ENCODE measurements at regions not wholly inside any gene's neighbourhood (a gene's known extent, or its start where the extent isn't known, plus 50 kb on each side); places are given as distances from the start of the nearest gene placed in this dataset.
"Not testable (repeated sequence)": the region's sequence is repeated elsewhere in the genome, so short reads cannot be mapped to it uniquely, and the experiment has no call there.

DNA sequence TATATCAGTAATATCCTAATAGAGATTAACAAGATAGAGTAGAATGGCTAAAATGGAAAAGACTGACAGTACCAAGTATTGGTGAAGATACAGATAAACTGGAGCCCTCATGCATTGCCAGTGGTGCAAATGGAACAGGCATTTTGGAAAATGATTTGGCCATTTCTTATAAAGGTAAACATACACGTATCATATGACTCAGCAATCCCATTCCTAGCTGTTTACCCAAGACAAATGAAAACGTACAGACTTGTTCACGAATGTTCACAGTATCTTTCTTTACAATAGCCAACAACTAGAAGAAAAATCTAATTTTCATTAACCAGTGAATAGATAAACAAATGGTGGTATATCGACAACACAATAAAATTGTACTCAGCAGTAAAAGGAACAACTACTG lies 86.4 kb downstream of the FOXD4L6 start:
- H3K9me3 ChIP-seq (ENCODE audit: control insufficient read depth in 2 of 2, low read length in 2 of 2); H3K9ac ChIP-seq (ENCODE audit: low read length in 2 of 2); H3K27me3 ChIP-seq (ENCODE audit: control insufficient read depth in 1 of 2, insufficient read depth in 2 of 2, low read length in 2 of 2); H3K4me3 ChIP-seq (ENCODE audit: low read length in 2 of 2); H3K27ac ChIP-seq (ENCODE audit: low read length); H3K36me3 ChIP-seq (ENCODE audit: control insufficient read depth in 2 of 2, insufficient read depth in 2 of 2, low read length in 2 of 2); H3K4me1 ChIP-seq (ENCODE audit: control insufficient read depth, insufficient read depth, low read length): not testable (repeated sequence)

DNA sequence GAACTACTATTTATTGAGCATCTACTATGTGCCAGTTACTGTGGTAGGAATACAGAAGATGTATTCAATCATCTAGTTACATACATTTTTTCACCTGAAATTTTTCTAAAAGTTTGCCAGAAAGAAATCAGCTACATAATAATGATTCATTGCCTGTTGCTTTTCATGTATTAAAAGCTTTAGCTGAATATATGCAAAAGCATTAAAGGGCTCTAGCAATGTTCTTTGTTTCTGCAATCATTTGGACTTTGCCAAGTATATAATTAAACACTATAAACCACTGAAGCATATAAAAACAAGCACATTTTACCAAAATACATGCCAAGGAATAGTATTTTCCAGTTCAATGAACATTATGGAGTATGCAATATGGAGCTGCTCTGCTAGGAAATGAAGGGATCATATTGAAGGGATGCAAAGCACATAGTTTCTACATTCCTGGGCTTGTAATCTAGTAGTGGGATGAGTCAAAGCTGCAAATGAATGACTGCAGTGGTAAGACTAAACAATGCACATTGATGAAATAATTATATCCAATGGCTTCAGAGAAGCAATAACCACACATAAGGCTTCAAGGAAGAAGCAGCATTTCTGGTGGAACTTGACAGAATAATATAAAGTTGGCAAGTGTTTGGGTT lies 87.7 kb downstream of the FOXD4L6 start:
- not testable (repeated sequence) for H3K9ac ChIP-seq (ENCODE audit: low read length in 2 of 2); H3K4me1 ChIP-seq (ENCODE audit: control insufficient read depth, insufficient read depth, low read length); H3K9me3 ChIP-seq (ENCODE audit: control insufficient read depth in 2 of 2, low read length in 2 of 2); H3K4me3 ChIP-seq (ENCODE audit: low read length in 2 of 2); H3K27me3 ChIP-seq (ENCODE audit: control insufficient read depth in 1 of 2, insufficient read depth in 2 of 2, low read length in 2 of 2); H3K27ac ChIP-seq (ENCODE audit: low read length); H3K36me3 ChIP-seq (ENCODE audit: control insufficient read depth in 2 of 2, insufficient read depth in 2 of 2, low read length in 2 of 2)

DNA sequence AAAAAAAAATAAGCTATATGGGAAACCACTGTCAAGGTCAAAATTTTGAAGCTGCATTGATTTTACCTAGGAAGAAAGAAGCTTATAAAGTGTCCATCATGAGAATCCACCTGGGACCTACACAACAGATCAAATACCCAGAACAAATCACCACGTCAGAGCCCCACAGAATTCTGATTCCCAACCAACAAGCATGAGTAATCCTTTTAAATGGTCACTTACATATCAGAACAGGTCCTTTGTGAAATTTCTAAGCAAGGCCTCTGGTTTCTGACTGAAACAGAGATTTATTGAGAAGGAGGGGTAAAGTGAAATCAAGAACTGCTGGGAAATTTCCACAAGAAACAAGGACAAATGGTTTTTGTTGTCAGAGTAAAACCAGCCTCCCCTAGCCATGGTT lies 93.2 kb downstream of the FOXD4L6 start:
- H3K27me3 ChIP-seq (ENCODE audit: control insufficient read depth in 1 of 2, insufficient read depth in 2 of 2, low read length in 2 of 2); H3K36me3 ChIP-seq (ENCODE audit: control insufficient read depth in 2 of 2, insufficient read depth in 2 of 2, low read length in 2 of 2); H3K4me1 ChIP-seq (ENCODE audit: control insufficient read depth, insufficient read depth, low read length); H3K27ac ChIP-seq (ENCODE audit: low read length); H3K4me3 ChIP-seq (ENCODE audit: low read length in 2 of 2); H3K9me3 ChIP-seq (ENCODE audit: control insufficient read depth in 2 of 2, low read length in 2 of 2); H3K9ac ChIP-seq (ENCODE audit: low read length in 2 of 2): not testable (repeated sequence)

DNA sequence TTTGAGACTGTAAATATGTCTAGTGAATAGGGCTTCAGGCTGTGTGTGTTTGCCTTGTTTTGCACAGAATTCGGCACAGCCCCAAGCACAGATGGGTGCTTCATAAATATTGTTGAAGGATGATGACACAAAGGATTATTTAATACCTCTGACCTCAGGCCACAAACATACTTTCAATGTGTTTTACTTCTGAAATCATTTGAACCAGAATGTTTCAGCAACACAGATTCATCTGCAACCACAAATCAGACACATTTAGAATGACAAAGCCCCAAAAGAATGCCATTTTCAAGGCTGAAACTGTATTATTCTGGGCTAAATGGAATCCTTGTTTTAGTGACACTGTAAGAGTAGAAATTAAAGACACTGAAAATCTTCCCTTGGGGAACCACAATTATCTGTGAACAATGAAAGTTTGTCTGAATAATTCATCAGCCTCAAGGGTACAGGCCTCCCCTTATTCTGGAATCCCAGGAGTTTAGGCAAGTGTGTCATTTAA lies 93.7 kb downstream of the FOXD4L6 start:
- not testable (repeated sequence) for H3K27me3 ChIP-seq (ENCODE audit: control insufficient read depth in 1 of 2, insufficient read depth in 2 of 2, low read length in 2 of 2); H3K9me3 ChIP-seq (ENCODE audit: control insufficient read depth in 2 of 2, low read length in 2 of 2); H3K4me1 ChIP-seq (ENCODE audit: control insufficient read depth, insufficient read depth, low read length); H3K9ac ChIP-seq (ENCODE audit: low read length in 2 of 2); H3K27ac ChIP-seq (ENCODE audit: low read length); H3K4me3 ChIP-seq (ENCODE audit: low read length in 2 of 2); H3K36me3 ChIP-seq (ENCODE audit: control insufficient read depth in 2 of 2, insufficient read depth in 2 of 2, low read length in 2 of 2)

DNA sequence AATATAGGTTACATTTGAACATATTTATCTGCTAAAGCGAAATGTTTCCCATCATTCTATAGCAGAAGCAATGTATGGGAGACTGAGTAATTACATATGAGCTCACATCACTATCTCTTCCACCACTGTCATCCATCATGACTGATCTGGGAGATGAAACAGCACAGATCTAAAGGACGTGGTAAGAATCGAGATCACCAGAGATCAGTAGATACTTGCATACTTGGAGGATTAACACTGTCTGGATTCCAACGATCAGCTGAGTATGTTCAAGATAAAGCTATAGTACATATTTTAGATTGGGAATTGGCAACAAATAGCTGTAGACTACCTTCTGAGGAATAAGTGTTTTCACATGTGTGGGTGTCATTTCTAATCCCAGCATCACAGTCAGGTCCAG lies 94.6 kb downstream of the FOXD4L6 start:
- H3K9me3 ChIP-seq (ENCODE audit: control insufficient read depth in 2 of 2, low read length in 2 of 2); H3K27ac ChIP-seq (ENCODE audit: low read length); H3K4me3 ChIP-seq (ENCODE audit: low read length in 2 of 2); H3K27me3 ChIP-seq (ENCODE audit: control insufficient read depth in 1 of 2, insufficient read depth in 2 of 2, low read length in 2 of 2); H3K36me3 ChIP-seq (ENCODE audit: control insufficient read depth in 2 of 2, insufficient read depth in 2 of 2, low read length in 2 of 2); H3K4me1 ChIP-seq (ENCODE audit: control insufficient read depth, insufficient read depth, low read length); H3K9ac ChIP-seq (ENCODE audit: low read length in 2 of 2): not testable (repeated sequence)

DNA sequence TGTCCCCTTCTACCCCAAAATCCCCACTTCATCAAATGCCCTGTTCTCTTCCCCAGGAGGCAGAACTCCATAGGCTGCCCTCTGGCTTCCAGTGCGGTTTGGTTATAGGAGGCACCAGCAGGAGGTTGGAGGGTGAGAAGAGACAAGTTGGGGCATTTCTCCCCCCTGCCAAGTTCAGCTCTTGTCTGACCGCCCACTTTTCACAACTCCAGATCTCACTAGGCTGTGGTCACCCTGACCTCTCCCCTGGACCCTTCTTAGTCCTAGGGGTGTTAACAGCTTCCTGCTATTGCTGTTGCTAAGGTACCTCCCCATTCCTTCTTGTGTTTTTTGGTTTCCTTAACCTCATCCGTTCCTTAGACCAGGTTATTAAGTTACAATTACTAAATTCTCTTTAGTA lies 95.1 kb downstream of the FOXD4L6 start:
- not testable (repeated sequence) for H3K4me1 ChIP-seq (ENCODE audit: control insufficient read depth, insufficient read depth, low read length); H3K9ac ChIP-seq (ENCODE audit: low read length in 2 of 2); H3K9me3 ChIP-seq (ENCODE audit: control insufficient read depth in 2 of 2, low read length in 2 of 2); H3K27ac ChIP-seq (ENCODE audit: low read length); H3K27me3 ChIP-seq (ENCODE audit: control insufficient read depth in 1 of 2, insufficient read depth in 2 of 2, low read length in 2 of 2); H3K36me3 ChIP-seq (ENCODE audit: control insufficient read depth in 2 of 2, insufficient read depth in 2 of 2, low read length in 2 of 2); H3K4me3 ChIP-seq (ENCODE audit: low read length in 2 of 2)

DNA sequence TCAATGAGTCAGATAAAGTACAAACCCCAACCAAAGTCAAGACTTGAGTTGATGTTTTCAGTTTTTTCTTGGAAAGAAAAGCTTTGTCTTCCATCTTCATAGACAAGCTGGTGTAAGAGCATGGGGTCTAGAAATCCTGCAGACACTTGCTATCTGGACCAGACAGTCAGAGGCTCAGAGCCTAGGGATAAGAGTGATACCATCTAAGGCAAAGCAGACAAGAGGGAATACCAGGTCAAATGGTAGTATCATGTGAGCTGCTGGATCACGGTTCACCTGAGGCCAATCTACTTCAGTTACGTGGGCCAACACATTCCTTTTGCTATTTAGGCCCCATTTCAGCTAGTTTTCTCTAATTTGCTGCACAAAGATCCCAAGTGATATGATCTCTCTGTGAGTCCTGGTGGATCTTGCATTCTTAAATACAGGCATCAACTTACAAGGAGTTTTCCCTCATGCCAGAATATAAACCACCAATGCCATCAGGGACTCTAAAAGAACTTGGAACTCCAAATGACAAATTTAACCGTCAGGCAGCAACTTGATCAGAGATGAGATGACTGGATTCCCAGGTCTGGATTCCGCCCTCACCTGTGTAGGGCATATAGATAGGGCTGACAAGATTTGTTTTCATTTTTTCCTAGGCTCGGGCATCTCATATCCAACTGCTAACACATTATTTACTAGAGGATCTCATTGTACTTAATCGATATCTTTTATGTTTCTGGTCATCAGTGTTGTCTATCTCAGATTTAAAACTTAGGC lies 101.4 kb downstream of the FOXD4L6 start:
- not testable (repeated sequence) for H3K9ac ChIP-seq (ENCODE audit: low read length in 2 of 2); H3K4me1 ChIP-seq (ENCODE audit: control insufficient read depth, insufficient read depth, low read length); H3K4me3 ChIP-seq (ENCODE audit: low read length in 2 of 2); H3K9me3 ChIP-seq (ENCODE audit: control insufficient read depth in 2 of 2, low read length in 2 of 2); H3K27me3 ChIP-seq (ENCODE audit: control insufficient read depth in 1 of 2, insufficient read depth in 2 of 2, low read length in 2 of 2); H3K36me3 ChIP-seq (ENCODE audit: control insufficient read depth in 2 of 2, insufficient read depth in 2 of 2, low read length in 2 of 2); H3K27ac ChIP-seq (ENCODE audit: low read length)

DNA sequence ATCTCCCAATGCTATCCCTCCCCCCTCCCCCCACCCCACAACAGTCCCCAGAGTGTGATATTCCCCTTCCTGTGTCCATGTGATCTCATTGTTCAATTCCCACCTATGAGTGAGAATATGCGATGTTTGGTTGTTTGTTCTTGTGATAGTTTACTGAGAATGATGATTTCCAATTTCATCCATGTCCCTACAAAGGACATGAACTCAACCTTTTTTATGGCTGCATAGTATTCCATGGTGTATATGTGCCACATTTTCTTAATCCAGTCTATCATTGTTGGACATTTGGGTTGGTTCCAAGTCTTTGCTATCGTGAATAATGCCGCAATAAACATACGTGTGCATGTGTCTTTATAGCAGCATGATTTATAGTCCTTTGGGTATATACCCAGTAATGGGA lies 106.1 kb downstream of the FOXD4L6 start:
- H3K36me3 ChIP-seq (ENCODE audit: control insufficient read depth in 2 of 2, insufficient read depth in 2 of 2, low read length in 2 of 2); H3K27me3 ChIP-seq (ENCODE audit: control insufficient read depth in 1 of 2, insufficient read depth in 2 of 2, low read length in 2 of 2); H3K4me3 ChIP-seq (ENCODE audit: low read length in 2 of 2); H3K4me1 ChIP-seq (ENCODE audit: control insufficient read depth, insufficient read depth, low read length); H3K27ac ChIP-seq (ENCODE audit: low read length); H3K9me3 ChIP-seq (ENCODE audit: control insufficient read depth in 2 of 2, low read length in 2 of 2); H3K9ac ChIP-seq (ENCODE audit: low read length in 2 of 2): not testable (repeated sequence)

DNA sequence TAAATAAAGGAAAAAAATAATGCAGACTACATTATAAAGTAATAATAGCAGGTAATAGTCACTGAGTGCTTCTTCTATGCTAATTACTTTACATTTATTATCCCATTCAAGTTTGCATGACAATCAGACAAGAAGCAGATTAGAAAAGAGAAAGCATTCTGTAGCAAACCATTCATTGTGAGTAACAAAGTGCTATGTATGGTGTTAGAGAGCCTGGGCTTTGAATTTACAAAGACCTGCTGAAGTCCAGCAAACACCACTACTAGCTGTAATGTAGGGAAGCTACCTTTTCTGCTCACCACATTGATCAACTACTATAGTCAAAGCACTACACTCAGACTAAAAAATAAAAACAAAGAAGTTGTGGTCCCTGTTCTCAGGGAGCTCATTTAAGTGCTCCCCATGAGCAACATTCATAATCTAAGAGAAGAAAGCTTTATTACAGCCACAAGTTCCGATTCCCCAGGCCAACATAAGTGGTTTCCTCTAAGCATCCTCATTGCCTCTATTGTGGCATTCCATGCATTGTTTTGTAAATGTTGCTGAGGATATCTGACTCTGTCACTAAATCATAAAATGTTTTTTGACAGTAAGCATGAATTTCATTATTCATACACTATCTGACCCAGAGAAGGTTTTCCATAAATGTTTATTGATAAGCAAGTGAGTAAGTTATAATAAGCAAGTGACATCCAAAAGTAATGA lies 108.5 kb downstream of the FOXD4L6 start:
- not testable (repeated sequence) for H3K36me3 ChIP-seq (ENCODE audit: control insufficient read depth in 2 of 2, insufficient read depth in 2 of 2, low read length in 2 of 2); H3K9me3 ChIP-seq (ENCODE audit: control insufficient read depth in 2 of 2, low read length in 2 of 2); H3K27me3 ChIP-seq (ENCODE audit: control insufficient read depth in 1 of 2, insufficient read depth in 2 of 2, low read length in 2 of 2); H3K27ac ChIP-seq (ENCODE audit: low read length); H3K4me3 ChIP-seq (ENCODE audit: low read length in 2 of 2); H3K9ac ChIP-seq (ENCODE audit: low read length in 2 of 2); H3K4me1 ChIP-seq (ENCODE audit: control insufficient read depth, insufficient read depth, low read length)

DNA sequence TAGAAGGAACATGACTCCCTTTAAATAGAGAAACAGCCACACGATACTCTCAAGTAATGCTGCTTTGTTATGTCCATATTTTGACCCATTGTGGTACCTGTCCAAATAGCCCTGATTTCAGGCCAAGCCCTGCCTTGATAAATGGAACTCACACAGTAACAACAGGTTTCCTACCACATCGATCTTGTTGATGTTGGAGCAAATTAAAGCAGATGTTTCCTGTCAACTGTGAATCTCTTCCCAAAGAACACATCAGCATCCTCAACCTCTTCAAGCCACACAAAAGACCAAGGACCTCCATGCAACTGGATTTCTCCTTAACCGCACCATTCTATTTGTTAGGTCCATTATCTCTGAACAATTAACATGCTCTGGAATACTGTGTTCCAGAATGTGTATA lies 109.5 kb downstream of the FOXD4L6 start:
- not testable (repeated sequence) for H3K27me3 ChIP-seq (ENCODE audit: control insufficient read depth in 1 of 2, insufficient read depth in 2 of 2, low read length in 2 of 2); H3K9me3 ChIP-seq (ENCODE audit: control insufficient read depth in 2 of 2, low read length in 2 of 2); H3K9ac ChIP-seq (ENCODE audit: low read length in 2 of 2); H3K36me3 ChIP-seq (ENCODE audit: control insufficient read depth in 2 of 2, insufficient read depth in 2 of 2, low read length in 2 of 2); H3K4me1 ChIP-seq (ENCODE audit: control insufficient read depth, insufficient read depth, low read length); H3K27ac ChIP-seq (ENCODE audit: low read length); H3K4me3 ChIP-seq (ENCODE audit: low read length in 2 of 2)

DNA sequence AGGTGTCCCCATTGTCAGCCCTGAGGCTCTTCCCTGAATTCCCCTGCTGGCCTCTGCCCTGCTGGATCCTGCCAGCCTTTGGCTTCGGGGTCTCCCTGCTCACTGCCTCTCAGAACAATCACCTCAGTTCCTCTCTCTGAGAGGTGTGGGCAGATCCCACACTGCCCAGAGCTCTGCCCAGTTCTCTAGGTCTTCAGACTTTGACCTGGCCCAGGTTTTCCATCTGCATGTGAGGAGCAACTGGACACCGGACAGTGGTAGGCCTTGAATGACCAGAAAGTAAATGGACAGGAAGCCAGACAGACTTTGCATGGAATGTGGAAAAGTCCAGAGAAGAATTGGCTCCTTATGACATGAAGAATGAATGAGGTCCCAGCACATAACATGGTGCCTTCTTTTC lies 111.8 kb downstream of the FOXD4L6 start:
- not testable (repeated sequence) for H3K9ac ChIP-seq (ENCODE audit: low read length in 2 of 2); H3K4me1 ChIP-seq (ENCODE audit: control insufficient read depth, insufficient read depth, low read length); H3K27ac ChIP-seq (ENCODE audit: low read length); H3K27me3 ChIP-seq (ENCODE audit: control insufficient read depth in 1 of 2, insufficient read depth in 2 of 2, low read length in 2 of 2); H3K36me3 ChIP-seq (ENCODE audit: control insufficient read depth in 2 of 2, insufficient read depth in 2 of 2, low read length in 2 of 2); H3K9me3 ChIP-seq (ENCODE audit: control insufficient read depth in 2 of 2, low read length in 2 of 2); H3K4me3 ChIP-seq (ENCODE audit: low read length in 2 of 2)

Measured in stomach smooth muscle (tissue), 2 donors.